ENCODE measurements at regions not wholly inside any gene's neighbourhood (a gene's known extent, or its start where the extent isn't known, plus 50 kb on each side); places are given as distances from the start of the nearest gene placed in this dataset.
"Not testable (repeated sequence)": the region's sequence is repeated elsewhere in the genome, so short reads cannot be mapped to it uniquely, and the experiment has no call there.

GRCh38 chr6:145086197-145086596 lies 649.1 kb downstream of the EPM2A start:
- FAIRE-seq = no peak
- DNase-seq (ENCODE audit: low spot score) = no peak

- FAIRE-seq = no peak
- peak; percentile 22 for DNase-seq (ENCODE audit: low spot score)
Measured at GRCh38 chr6:145087034-145087433, 648.3 kb downstream of the EPM2A start.

- no peak for DNase-seq (ENCODE audit: low spot score)
- FAIRE-seq = no peak
Measured at GRCh38 chr6:145090801-145091585, 644.3 kb downstream of the EPM2A start.

- no peak for FAIRE-seq
- no peak for DNase-seq (ENCODE audit: low spot score)
Measured at GRCh38 chr6:145091586-145092142, 643.7 kb downstream of the EPM2A start.

GRCh38 chr6:145092554-145092953 lies 642.8 kb downstream of the EPM2A start:
- FAIRE-seq (no peak), DNase-seq (ENCODE audit: low spot score) (no peak)

GRCh38 chr6:145093226-145093625 lies 642.1 kb downstream of the EPM2A start:
- FAIRE-seq = no peak
- no peak for DNase-seq (ENCODE audit: low spot score)

GRCh38 chr6:145096846-145097245 lies 638.5 kb downstream of the EPM2A start:
- no peak for FAIRE-seq

GRCh38 chr6:145098127-145098526 lies 637.2 kb downstream of the EPM2A start:
- FAIRE-seq; DNase-seq (ENCODE audit: low spot score): not testable (repeated sequence)

More at GRCh38 chr6:145096846-145097245, 638.5 kb downstream of the EPM2A start:
- DNase-seq (ENCODE audit: low spot score) = no peak

GRCh38 chr6:145099713-145100112 lies 635.6 kb downstream of the EPM2A start:
- DNase-seq (ENCODE audit: low spot score) = no peak
- peak; percentile 17 for FAIRE-seq

GRCh38 chr6:145110109-145110508 lies 625.2 kb downstream of the EPM2A start:
- no peak for DNase-seq (ENCODE audit: low spot score)
- FAIRE-seq = no peak

- FAIRE-seq; DNase-seq (ENCODE audit: low spot score): not testable (repeated sequence)
Measured at GRCh38 chr6:145111407-145111806, 623.9 kb downstream of the EPM2A start.

GRCh38 chr6:145112711-145113148 lies 622.6 kb downstream of the EPM2A start:
- FAIRE-seq (no peak), DNase-seq (ENCODE audit: low spot score) (no peak)

- DNase-seq (ENCODE audit: low spot score) (no peak), FAIRE-seq (no peak)
Measured at GRCh38 chr6:145115638-145116037, 619.7 kb downstream of the EPM2A start.

- no peak for FAIRE-seq
- DNase-seq (ENCODE audit: low spot score) = no peak
Measured at GRCh38 chr6:145116591-145117178, 618.6 kb downstream of the EPM2A start.

- DNase-seq (ENCODE audit: low spot score) (no peak), FAIRE-seq (no peak)
Measured at GRCh38 chr6:145118224-145118623, 617.1 kb downstream of the EPM2A start.

- FAIRE-seq (no peak), DNase-seq (ENCODE audit: low spot score) (no peak)
Measured at GRCh38 chr6:145119081-145119480, 616.2 kb downstream of the EPM2A start.

GRCh38 chr6:145132709-145133108 lies 602.6 kb downstream of the EPM2A start:
- FAIRE-seq = no peak
- no peak for DNase-seq (ENCODE audit: low spot score)

GRCh38 chr6:145135702-145136101 lies 599.6 kb downstream of the EPM2A start:
- DNase-seq (ENCODE audit: low spot score) = no peak
- no peak for FAIRE-seq

- no peak for FAIRE-seq
Measured at GRCh38 chr6:145137425-145137824, 597.9 kb downstream of the EPM2A start.

GRCh38 chr6:145138469-145139139 lies 596.7 kb downstream of the EPM2A start:
- DNase-seq (ENCODE audit: low spot score) = no peak
- no peak for FAIRE-seq

More at GRCh38 chr6:145137425-145137824, 597.9 kb downstream of the EPM2A start:
- no peak for DNase-seq (ENCODE audit: low spot score)

GRCh38 chr6:145139140-145139850 lies 596.0 kb downstream of the EPM2A start:
- no peak for DNase-seq (ENCODE audit: low spot score)
- no peak for FAIRE-seq
